ENCODE measurements at regions not wholly inside any gene's neighbourhood (a gene's known extent, or its start where the extent isn't known, plus 50 kb on each side); places are given as distances from the start of the nearest gene placed in this dataset.

- no peak overlapping the region for H3K4me3 ChIP-seq
- H3K9ac ChIP-seq (ENCODE audit: insufficient read depth in 1 of 2, low read depth in 2 of 2, low read length in 2 of 2) = no peak overlapping the region
- H3K4me1 ChIP-seq (replicated peaks in 1 of 2; ENCODE audit: control insufficient read depth in 2 of 2, insufficient read depth in 2 of 2, low read length in 2 of 2) = no peaks in the 10 kb centered on the region
- ChIA-PET POLR2A (no interaction called here), CTCF (ENCODE audit: low intra/inter-chr PET ratio) (no interaction called here)
- in situ Hi-C loops (cut with MboI) (no loop called here), intact Hi-C loops (cut with micrococcal nuclease) (no loop called here)
- no peaks in the 10 kb centered on the region for H3K36me3 ChIP-seq (ENCODE audit: control insufficient read depth, insufficient read depth, low read length)
- H3K27me3 ChIP-seq (ENCODE audit: control insufficient read depth in 2 of 2, insufficient read depth in 2 of 2, low read length in 2 of 2) = no peaks in the 10 kb centered on the region
- no peaks in the 10 kb centered on the region for H4K20me1 ChIP-seq (replicated peaks; ENCODE audit: control insufficient read depth, insufficient read depth, low read length)
- H3K9me3 ChIP-seq (replicated peaks; ENCODE audit: control insufficient read depth, insufficient read depth, low read depth, low read length) = no peaks in the 10 kb centered on the region
- BruUV-seq (replicated peaks) = no TSS peak
- H3K79me2 ChIP-seq (ENCODE audit: control insufficient read depth, insufficient read depth, low read length) = no peaks in the 10 kb centered on the region
- ATAC-seq (no peak), DNase-seq (ENCODE audit: extremely low read depth in 1 of 4, low spot score in 3 of 4) (no peak), FAIRE-seq (no peak)
- H2AFZ ChIP-seq (ENCODE audit: low read depth, low read length) = no peak overlapping the region
- no peak overlapping the region for H3K27ac ChIP-seq (ENCODE audit: extremely low read depth, low read depth, low read length)
- WGBS (ENCODE audit: insufficient coverage, low coverage, missing lambda C conversion rate) = 7% methylated on average over 1 of the region's 1 CpG
- H3K9me1 ChIP-seq (ENCODE audit: control insufficient read depth, insufficient read depth, low read length) = no peaks in the 10 kb centered on the region
- H3K4me2 ChIP-seq (ENCODE audit: insufficient read depth, low read length) = no peak overlapping the region
- no peak for TF ChIP-seq STAT5A (IDR thresholded peaks at IDR 0.05; ENCODE audit: borderline replicate concordance, low read length)
- no peak for TF ChIP-seq BCL6 (CRISPR knock-in tag; IDR thresholded peaks at IDR 0.05)
- TF ChIP-seq XRCC4 (IDR thresholded peaks at IDR 0.05; ENCODE audit: extremely low read depth, insufficient read depth, insufficient read length) = no peak
- no peak for TF ChIP-seq FOXJ3 (CRISPR knock-in tag; IDR thresholded peaks at IDR 0.05)
- TF ChIP-seq FOXP4 (CRISPR knock-in tag; IDR thresholded peaks at IDR 0.05; ENCODE audit: borderline replicate concordance) = no peak
- no peak for TF ChIP-seq POLR2B (IDR thresholded peaks at IDR 0.05; ENCODE audit: low read depth, partially characterized antibody)
- no peak for TF ChIP-seq MEF2A (IDR thresholded peaks at IDR 0.05; ENCODE audit: control insufficient read depth, low read depth, low read length)
- no peak for TF ChIP-seq ZNF589 (CRISPR knock-in tag; IDR thresholded peaks at IDR 0.05; ENCODE audit: low read depth)
- no peak for TF ChIP-seq TAF7 (tag; IDR thresholded peaks at IDR 0.05)
- TF ChIP-seq NFATC3 (IDR thresholded peaks at IDR 0.05) = no peak
- TF ChIP-seq VEZF1 (CRISPR knock-in tag; IDR thresholded peaks at IDR 0.05) = no peak
- no peak for TF ChIP-seq ZNF609 (CRISPR knock-in tag; IDR thresholded peaks at IDR 0.05; ENCODE audit: borderline replicate concordance)
- TF ChIP-seq ZNF431 (CRISPR knock-in tag; IDR thresholded peaks at IDR 0.05) = no peak
- TF ChIP-seq PML (IDR thresholded peaks at IDR 0.05; ENCODE audit: low read length) = no peak
- no peak for TF ChIP-seq ZBED1 (IDR thresholded peaks at IDR 0.05)
- TF ChIP-seq ZFP30 (CRISPR knock-in tag; IDR thresholded peaks at IDR 0.05; ENCODE audit: borderline replicate concordance) = no peak
- TF ChIP-seq THAP7 (CRISPR knock-in tag; IDR thresholded peaks at IDR 0.05) = no peak
These were observed 98.9 kb upstream of the SLC5A9 start for GRCh38 chr1:48123647-48124046.

Measured in K562 (cell line).